OCI-LY3 (cell line): ENCODE measurements at regions not wholly inside any gene's neighbourhood (a gene's known extent, or its start where the extent isn't known, plus 50 kb on each side); places are given as distances from the start of the nearest gene placed in this dataset.
A peak's percentile ranks its signal among the peaks of the same experiment; 100 is the strongest.

Experiments
- H2AFZ ChIP-seq: fragments of 200-600, 300-600 bp; shearing (Covaris generic); 2 replicates; pipeline ENCODE4 v1.6.0; 2014; ENCODE audit warnings: antibody characterized with exemption, low read depth, low read length
- H3K27ac ChIP-seq: fragments of 200-600, 300-600 bp; sonication (generic); 2 replicates; pipeline ENCODE4 v1.5.1; 2014; ENCODE audit warnings: mild to moderate bottlenecking, low read length, moderate library complexity, mixed read lengths
- H3K27me3 ChIP-seq: fragments of 200-600, 300-600 bp; sonication (generic); 2 replicates; pipeline ENCODE4 v1.6.1; 2014; ENCODE audit warnings: low read depth, low read length, mixed read lengths
- H3K36me3 ChIP-seq: fragments of 200-600, 300-600 bp; sonication (generic); replicated peaks from 2 replicates; pipeline ENCODE3; 2014; ENCODE audit warnings: low read depth, low read length, mixed read lengths
- H3K4me1 ChIP-seq: fragments of 300-600, 200-600 bp; sonication (generic); 2 replicates; pipeline ENCODE4 v1.6.1; 2014; ENCODE audit warnings: low read length, mixed read lengths
- H3K4me2 ChIP-seq: fragments of 200-600, 300-600 bp; sonication (generic); 2 replicates; pipeline ENCODE4 v1.6.1; 2014; ENCODE audit warnings: low read length, mixed read lengths
- H3K4me3 ChIP-seq: fragments of 300-600, 200-600 bp; sonication (generic); 2 replicates; pipeline ENCODE4 v1.5.1; 2014; ENCODE audit warnings: antibody characterized with exemption, mild to moderate bottlenecking, low read length, moderate library complexity
- H3K79me2 ChIP-seq: fragments of 300-600, 200-600 bp; shearing (Covaris generic); 2 replicates; pipeline ENCODE4 v1.6.1; 2014; ENCODE audit warnings: mild to moderate bottlenecking, low read length, mixed read lengths
- H3K9ac ChIP-seq: fragments of 300-600, 200-600 bp; shearing (Covaris generic); 2 replicates; pipeline ENCODE4 v1.6.0; 2014; ENCODE audit warnings: mild to moderate bottlenecking, low read length, moderate library complexity
- H3K9me3 ChIP-seq: fragments of 200-600, 300-600 bp; shearing (Covaris generic); 2 replicates; pipeline ENCODE4 v1.6.1; 2014; ENCODE audit warnings: low read length, mixed read lengths; ENCODE audit not compliant: insufficient read depth
- H4K20me1 ChIP-seq: fragments of 200-600, 300-600 bp; sonication (generic); 2 replicates; pipeline ENCODE4 v1.6.1; 2016; ENCODE audit warnings: low read length, mixed read lengths; ENCODE audit not compliant: insufficient read depth
- CTCF ChIP-seq: fragments of 200-600, 300-600 bp; sonication (generic); IDR thresholded peaks from 2 replicates; pipeline ENCODE4 v1.5.1; 2014; ENCODE audit warnings: antibody characterized with exemption, low read length, low read depth
- EZH2phosphoT487 ChIP-seq: fragments of 200-600 bp; shearing (Covaris generic); IDR thresholded peaks from 2 replicates; pipeline ENCODE4 v1.6.1; 2018; ENCODE audit warnings: antibody characterized with exemption, mixed run types, low read depth

DNA sequence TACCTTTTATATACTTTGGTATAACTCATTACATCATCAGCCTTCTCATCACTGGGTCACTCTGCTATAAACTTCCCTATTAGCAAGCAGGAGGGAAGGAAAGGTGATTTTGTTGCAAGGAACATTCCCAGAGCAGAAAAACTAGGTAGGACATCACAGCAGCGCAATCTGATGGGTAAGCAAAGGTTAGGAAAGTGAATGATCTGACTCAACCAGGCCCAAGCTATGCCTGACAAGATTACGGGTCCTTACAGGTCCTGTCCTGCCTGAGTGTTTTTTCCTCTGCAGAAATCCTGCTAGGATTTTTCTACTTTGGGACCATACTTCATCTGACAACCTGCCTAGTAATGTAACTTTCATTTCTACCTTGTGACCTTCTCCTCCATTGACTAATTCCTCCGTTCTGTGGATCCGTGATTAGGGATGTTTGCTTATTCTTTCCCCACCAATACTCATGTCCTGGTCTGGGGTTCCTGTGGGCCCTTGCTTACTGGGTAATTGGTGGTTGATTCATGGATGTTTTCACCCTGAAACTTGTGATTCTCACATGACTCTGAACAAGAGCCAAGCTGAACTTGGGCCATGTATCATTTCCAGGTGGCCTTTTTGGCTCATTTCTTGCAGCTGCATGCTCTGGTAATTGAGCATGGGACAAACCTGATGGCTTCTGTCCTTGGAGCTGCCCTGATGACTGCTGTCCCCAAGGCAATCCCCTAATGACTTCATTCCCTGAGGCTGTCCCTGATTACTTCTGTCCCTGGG lies 111.9 kb upstream of the KIT start:
- Histone ChIP-seq H3K79me2 (no peaks in the 10 kb centered on the region), H3K4me1 (peaks cover 21% of the 10 kb centered on the region), H3K27ac (no peak overlapping the region), H3K27me3 (no peaks in the 10 kb centered on the region), H3K4me3 (no peak overlapping the region), H2AFZ (no peak overlapping the region), H3K9me3 (no peaks in the 10 kb centered on the region), H3K9ac (no peak overlapping the region), H4K20me1 (no peaks in the 10 kb centered on the region), H3K4me2 (no peak overlapping the region), H3K36me3 (no peaks in the 10 kb centered on the region)
- TF ChIP-seq CTCF (no peak), EZH2phosphoT487 (no peak)

DNA sequence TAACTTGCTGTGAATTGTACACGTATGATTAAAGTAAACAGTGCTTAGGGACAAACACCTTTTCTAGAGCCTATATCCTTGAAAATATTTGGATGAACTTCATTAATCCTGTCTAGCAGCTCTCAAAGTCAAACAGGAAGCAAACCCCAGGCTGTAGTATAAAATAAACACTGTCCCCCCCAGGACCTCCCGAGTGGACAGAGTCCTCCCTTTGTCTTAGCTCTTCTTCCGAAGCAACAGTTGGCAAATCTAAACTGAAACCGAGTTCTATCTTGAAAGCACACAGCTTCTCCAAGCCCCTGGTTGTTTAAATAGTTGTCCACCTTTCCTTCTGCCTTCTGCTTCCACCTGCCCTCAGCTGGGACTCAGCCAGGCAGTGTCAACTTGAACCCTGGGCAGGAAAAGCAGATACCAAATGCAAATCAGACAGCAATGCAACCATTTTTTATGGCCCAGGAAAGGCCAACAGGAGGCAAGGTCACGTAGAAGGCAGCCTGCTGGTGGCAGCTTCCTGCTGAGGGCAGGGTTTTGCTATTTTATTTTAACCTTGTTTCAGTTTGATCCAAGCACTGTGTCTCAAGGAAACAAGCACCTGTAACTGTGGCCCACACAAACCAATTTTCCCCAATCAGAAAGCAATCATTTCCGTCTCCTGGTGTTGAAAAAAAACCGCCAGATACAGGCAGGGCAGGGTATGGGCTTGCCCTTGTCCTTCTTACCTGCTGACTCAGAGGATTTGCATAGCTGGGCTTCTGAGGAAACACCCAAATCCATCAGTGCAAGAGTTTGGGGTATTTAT lies 110.3 kb upstream of the KIT start:
- Histone ChIP-seq H3K79me2 (no peaks in the 10 kb centered on the region), H3K36me3 (no peaks in the 10 kb centered on the region), H4K20me1 (no peaks in the 10 kb centered on the region), H3K4me2 (peak overlapping the region; percentile 63), H3K27ac (no peak overlapping the region), H2AFZ (peak overlapping the region; percentile 74), H3K27me3 (no peaks in the 10 kb centered on the region), H3K9me3 (no peaks in the 10 kb centered on the region), H3K9ac (no peak overlapping the region; the same call in 1 of the 2 replicates), H3K4me1 (peaks cover 21% of the 10 kb centered on the region), H3K4me3 (peak overlapping the region; percentile 28; the same call in 1 of the 2 replicates)
- TF ChIP-seq EZH2phosphoT487: no peak
- TF ChIP-seq CTCF: no peak

DNA sequence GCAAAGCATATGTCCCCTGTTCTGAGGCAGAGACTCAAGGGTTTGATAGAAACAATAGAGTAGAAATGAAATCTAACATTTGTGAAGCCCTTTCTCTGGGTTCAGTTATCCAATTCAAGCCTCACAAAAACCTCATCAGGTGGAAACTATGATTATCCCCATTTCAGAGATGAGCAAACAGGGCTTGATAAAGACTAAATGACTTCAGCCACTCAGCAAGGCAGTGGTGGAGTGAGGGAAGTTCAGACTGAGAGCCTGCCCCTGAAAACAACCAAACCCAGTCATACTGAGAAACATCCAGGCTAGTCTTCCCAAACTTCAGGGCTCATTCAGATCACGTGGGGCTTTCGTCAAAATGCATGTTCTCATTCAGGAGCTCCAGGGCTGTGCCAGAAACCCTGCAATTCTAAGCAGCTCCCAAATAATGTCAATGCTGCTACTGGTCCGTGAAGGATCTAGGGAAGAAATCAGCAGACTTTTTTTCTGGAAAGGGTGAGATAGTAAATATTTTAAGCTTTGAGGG lies 109.6 kb upstream of the KIT start:
- Histone ChIP-seq H3K79me2 (no peaks in the 10 kb centered on the region), H3K4me1 (peaks cover 21% of the 10 kb centered on the region), H3K27ac (no peak overlapping the region), H4K20me1 (no peaks in the 10 kb centered on the region), H2AFZ (0 out of 2 replicates have a peak overlapping the region, but pooled peaks have one; percentile 74), H3K4me3 (peak overlapping the region; percentile 28; the same call in 1 of the 2 replicates), H3K4me2 (peak overlapping the region; percentile 63), H3K27me3 (no peaks in the 10 kb centered on the region), H3K9me3 (no peaks in the 10 kb centered on the region), H3K9ac (no peak overlapping the region), H3K36me3 (no peaks in the 10 kb centered on the region)
- TF ChIP-seq CTCF (no peak), EZH2phosphoT487 (no peak)

- Histone ChIP-seq H3K27ac (no peak overlapping the region), H3K79me2 (no peaks in the 10 kb centered on the region), H3K36me3 (no peaks in the 10 kb centered on the region), H3K4me2 (no peak overlapping the region), H3K9ac (no peak overlapping the region), H2AFZ (no peak overlapping the region), H4K20me1 (no peaks in the 10 kb centered on the region), H3K4me3 (no peak overlapping the region), H3K4me1 (peaks cover 16% of the 10 kb centered on the region), H3K27me3 (no peaks in the 10 kb centered on the region), H3K9me3 (no peaks in the 10 kb centered on the region)
- TF ChIP-seq EZH2phosphoT487: no peak
- no peak for TF ChIP-seq CTCF
Measured at GRCh38 chr4:54548831-54549460, 108.8 kb upstream of the KIT start.
